Thoracic aorta (tissue), 2 donors: ENCODE measurements at regions not wholly inside any gene's neighbourhood (a gene's known extent, or its start where the extent isn't known, plus 50 kb on each side); places are given as distances from the start of the nearest gene placed in this dataset.

Source experiments
- ATAC-seq: fragments of 150-250 bp; one replicate; pipeline ENCODE4 v1.8.0; 2017; ENCODE audit warnings: low read depth; ENCODE audit not compliant: insufficient number of reproducible peaks, low FRiP score
- DNase-seq: peaks from one replicate; pipeline ENCODE4 v3.0.0-alpha.2; 2020; ENCODE audit warnings: low spot score
- H3K27ac ChIP-seq, 2 donors: fragments of 200-600 bp; sonication (generic); 1 replicate in 1 of 2; 2 replicates in 1 of 2; pipeline ENCODE4 v1.5.1; 2016; ENCODE audit warnings: mild to moderate bottlenecking in 2 of 2, moderate library complexity in 2 of 2
- H3K27me3 ChIP-seq: fragments of 200-600 bp; sonication (generic); replicated peaks from 2 replicates; pipeline ENCODE4 v1.6.0; 2016; ENCODE audit warnings: mild to moderate bottlenecking; ENCODE audit not compliant: insufficient read depth
- H3K36me3 ChIP-seq: fragments of 200-600 bp; sonication (generic); one replicate; pipeline ENCODE4 v1.5.1; 2016
- H3K4me1 ChIP-seq, 2 donors: fragments of 200-600 bp; sonication (generic); 1 replicate in 1 of 2; 2 replicates in 1 of 2; pipeline versions ENCODE4 v1.5.1 to v1.6.0; 2016; ENCODE audit warnings: low read depth in 2 of 2, mild to moderate bottlenecking in 1 of 2; ENCODE audit not compliant: control insufficient read depth in 1 of 2
- H3K4me3 ChIP-seq: fragments of 200-600 bp; sonication (generic); 2 replicates; pipeline ENCODE4 v1.5.1; 2016; ENCODE audit warnings: mild to moderate bottlenecking
- H3K9me3 ChIP-seq: fragments of 200-600 bp; sonication (generic); 2 replicates; pipeline ENCODE4 v1.5.1; 2016
- CTCF ChIP-seq: fragments of 200-600 bp; sonication (generic); IDR thresholded peaks from one replicate; pipeline ENCODE4 v1.5.1; 2019; ENCODE audit warnings: antibody characterized with exemption

DNA sequence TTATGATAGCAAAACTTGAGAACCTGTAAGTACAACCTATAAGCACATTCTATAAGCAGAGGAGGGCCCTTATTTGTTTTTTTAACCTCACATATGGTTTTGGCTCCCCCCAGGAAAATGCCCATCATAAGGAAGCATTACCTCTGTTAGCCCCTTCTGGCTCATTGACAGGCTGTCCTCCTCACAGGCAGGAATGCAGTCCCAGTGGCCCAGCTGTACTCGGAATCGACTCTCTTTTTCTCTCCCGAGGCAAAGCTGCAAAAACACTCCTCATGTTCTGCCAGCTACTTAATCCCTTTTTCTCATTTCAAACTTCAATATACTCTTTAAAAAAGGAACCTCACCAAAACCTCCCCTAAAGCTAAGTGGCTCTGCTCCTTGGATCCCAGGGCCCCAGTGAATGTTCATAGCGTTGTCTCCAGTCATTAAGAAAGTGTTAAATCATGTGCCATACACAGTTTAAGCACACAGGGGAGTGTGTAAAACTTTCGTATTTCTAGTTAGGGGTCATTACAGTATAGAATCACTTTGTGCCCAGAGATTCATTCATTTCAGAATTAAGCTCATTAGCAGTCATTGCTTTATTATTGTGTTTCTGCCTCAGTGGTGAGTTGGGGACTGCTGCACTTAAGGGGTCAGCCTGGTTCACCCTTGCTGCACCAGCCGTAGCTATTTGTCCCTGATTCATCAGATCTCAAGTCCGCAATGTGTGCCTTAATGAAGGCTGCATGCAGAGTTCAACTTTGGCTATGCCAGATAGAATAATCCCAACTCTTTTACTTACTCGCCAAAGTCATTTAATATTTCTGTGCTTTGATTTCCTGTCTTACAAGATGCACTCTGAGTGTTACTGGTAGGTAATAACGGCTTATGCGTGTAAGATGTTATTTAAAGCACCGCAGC is 57.6 kb downstream of the JRKL start:
- H3K27me3 ChIP-seq: no peaks in the 10 kb centered on the region
- no peak for DNase-seq
- no peaks in the 10 kb centered on the region for H3K4me1 ChIP-seq
- no peak for TF ChIP-seq CTCF
- H3K4me3 ChIP-seq: no peak overlapping the region
- H3K27ac ChIP-seq: no peak overlapping the region
- ATAC-seq: no peak
- H3K36me3 ChIP-seq: no peaks in the 10 kb centered on the region
- H3K9me3 ChIP-seq: no peaks in the 10 kb centered on the region

GRCh38 chr11:96448225-96448624 is 58.4 kb downstream of the JRKL start:
- H3K9me3 ChIP-seq: no peaks in the 10 kb centered on the region
- DNase-seq (no peak), ATAC-seq (no peak)
- H3K4me1 ChIP-seq: no peaks in the 10 kb centered on the region
- no peak for TF ChIP-seq CTCF
- H3K36me3 ChIP-seq: no peaks in the 10 kb centered on the region
- no peak overlapping the region for H3K27ac ChIP-seq
- no peak overlapping the region for H3K4me3 ChIP-seq
- H3K27me3 ChIP-seq: no peaks in the 10 kb centered on the region

GRCh38 chr11:96456111-96456510 is 66.3 kb downstream of the JRKL start:
- no peaks in the 10 kb centered on the region for H3K36me3 ChIP-seq
- TF ChIP-seq CTCF: no peak
- DNase-seq: no peak
- H3K27ac ChIP-seq: no peak overlapping the region
- H3K4me1 ChIP-seq: no peaks in the 10 kb centered on the region
- ATAC-seq: no peak
- H3K9me3 ChIP-seq: no peaks in the 10 kb centered on the region
- H3K4me3 ChIP-seq: no peak overlapping the region
- no peaks in the 10 kb centered on the region for H3K27me3 ChIP-seq

DNA sequence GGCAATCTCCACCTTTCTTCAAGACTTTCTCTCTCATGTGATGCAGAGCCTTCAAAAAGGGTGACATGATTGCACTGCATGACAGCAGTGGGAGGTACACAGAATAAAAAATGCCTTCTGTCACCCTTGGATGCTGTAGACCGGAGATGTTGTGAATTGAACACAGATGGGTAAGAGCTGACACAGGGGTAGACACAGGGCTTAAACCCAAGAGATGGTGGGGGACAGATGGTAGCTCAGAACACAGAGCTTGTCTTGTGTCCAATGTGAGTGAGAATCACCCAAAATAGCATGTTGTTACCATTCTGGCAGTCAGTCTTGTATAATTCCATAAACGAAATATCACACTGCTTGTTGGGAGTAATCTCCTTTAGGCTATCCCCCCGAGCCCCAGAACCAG is 69.9 kb downstream of the JRKL start:
- H3K9me3 ChIP-seq: no peaks in the 10 kb centered on the region
- H3K36me3 ChIP-seq: no peaks in the 10 kb centered on the region
- TF ChIP-seq CTCF: no peak
- ATAC-seq: no peak
- no peak overlapping the region for H3K4me3 ChIP-seq
- no peak for DNase-seq
- no peak overlapping the region for H3K27ac ChIP-seq
- H3K27me3 ChIP-seq: no peaks in the 10 kb centered on the region
- H3K4me1 ChIP-seq: peaks cover 3 to 7% of the 10 kb centered on the region in 2 donors

DNA sequence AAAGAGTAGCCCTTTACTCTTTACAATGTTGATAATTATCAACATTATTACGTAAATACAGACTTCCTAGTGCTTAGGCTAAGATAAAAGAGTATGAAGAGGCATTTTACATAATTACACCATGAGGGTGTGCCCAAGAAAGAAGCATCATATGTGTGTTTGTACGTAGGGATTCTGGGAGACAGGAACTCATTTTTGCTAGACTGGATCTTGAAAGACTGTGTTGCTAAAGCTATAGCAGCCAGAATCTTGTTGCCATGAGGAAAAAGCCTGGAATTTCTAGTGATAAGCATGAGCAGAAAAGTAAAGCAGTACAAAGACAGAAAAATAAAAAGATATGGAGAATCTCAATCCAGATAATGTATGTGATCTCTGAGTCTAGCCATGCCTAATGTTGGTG is 72.1 kb downstream of the JRKL start:
- no peaks in the 10 kb centered on the region for H3K36me3 ChIP-seq
- H3K27me3 ChIP-seq: no peaks in the 10 kb centered on the region
- H3K27ac ChIP-seq: no peak overlapping the region
- no peak overlapping the region for H3K4me3 ChIP-seq
- peaks cover 3 to 7% of the 10 kb centered on the region in 2 donors for H3K4me1 ChIP-seq
- DNase-seq (no peak), ATAC-seq (no peak)
- TF ChIP-seq CTCF: no peak
- no peaks in the 10 kb centered on the region for H3K9me3 ChIP-seq
